ENCODE measurements at regions not wholly inside any gene's neighbourhood (a gene's known extent, or its start where the extent isn't known, plus 50 kb on each side); places are given as distances from the start of the nearest gene placed in this dataset.

DNA sequence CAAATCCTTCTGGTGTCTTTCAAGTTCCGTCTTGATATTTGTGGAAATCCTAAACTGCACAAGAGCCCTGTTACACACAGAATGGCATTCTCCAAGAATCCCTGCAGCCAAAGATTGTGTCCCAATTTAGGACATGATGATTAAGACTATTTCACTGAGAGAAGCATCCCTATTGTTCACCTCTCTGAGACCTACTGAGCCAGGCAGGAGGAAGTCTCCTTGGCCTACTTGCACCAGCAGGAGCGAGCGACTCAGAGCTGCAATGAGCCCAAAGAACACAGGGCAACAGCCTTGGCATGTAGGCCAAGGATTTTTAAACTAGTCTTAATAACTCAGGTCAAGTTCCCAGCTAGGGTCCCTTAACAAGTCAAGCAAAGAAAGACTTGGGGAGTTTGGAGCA is 79.4 kb upstream of the RUNX1 start:
- TF ChIP-seq, protein P1, sequence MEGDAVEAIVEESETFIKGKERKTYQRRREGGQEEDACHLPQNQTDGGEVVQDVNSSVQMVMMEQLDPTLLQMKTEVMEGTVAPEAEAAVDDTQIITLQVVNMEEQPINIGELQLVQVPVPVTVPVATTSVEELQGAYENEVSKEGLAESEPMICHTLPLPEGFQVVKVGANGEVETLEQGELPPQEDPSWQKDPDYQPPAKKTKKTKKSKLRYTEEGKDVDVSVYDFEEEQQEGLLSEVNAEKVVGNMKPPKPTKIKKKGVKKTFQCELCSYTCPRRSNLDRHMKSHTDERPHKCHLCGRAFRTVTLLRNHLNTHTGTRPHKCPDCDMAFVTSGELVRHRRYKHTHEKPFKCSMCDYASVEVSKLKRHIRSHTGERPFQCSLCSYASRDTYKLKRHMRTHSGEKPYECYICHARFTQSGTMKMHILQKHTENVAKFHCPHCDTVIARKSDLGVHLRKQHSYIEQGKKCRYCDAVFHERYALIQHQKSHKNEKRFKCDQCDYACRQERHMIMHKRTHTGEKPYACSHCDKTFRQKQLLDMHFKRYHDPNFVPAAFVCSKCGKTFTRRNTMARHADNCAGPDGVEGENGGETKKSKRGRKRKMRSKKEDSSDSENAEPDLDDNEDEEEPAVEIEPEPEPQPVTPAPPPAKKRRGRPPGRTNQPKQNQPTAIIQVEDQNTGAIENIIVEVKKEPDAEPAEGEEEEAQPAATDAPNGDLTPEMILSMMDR (IDR thresholded peaks at IDR 0.05): no peak
- no peak for TF ChIP-seq POLR2A (IDR thresholded peaks at IDR 0.05)

Data from adrenal gland (tissue), 5 donors.